SK-N-SH (cell line): ENCODE measurements at regions not wholly inside any gene's neighbourhood (a gene's known extent, or its start where the extent isn't known, plus 50 kb on each side); places are given as distances from the start of the nearest gene placed in this dataset.

Experiments
- CTCF ChIA-PET: fragments of 300-600, 350-600 bp; formaldehyde crosslinking; extraction: SDS; loops from one replicate; lab custom pipeline; 2021; lab: Yijun Ruan, JAX
- POLR2A ChIA-PET: fragments of 350-600 bp; sonication (Branson Sonifier 250); formaldehyde crosslinking; extraction: SDS; loops from one replicate; lab custom pipeline; 2020; ENCODE audit warnings: antibody characterized with exemption, inconsistent platforms; lab: Yijun Ruan, JAX
- DNase-seq: peaks from one replicate; pipeline ENCODE4 v3.0.0; 2012
- H2AFZ ChIP-seq: fragments of 200-600 bp; sonication (generic); 2 replicates; pipeline ENCODE4 v1.8.1; 2016; ENCODE audit warnings: antibody characterized with exemption, mild to moderate bottlenecking, low read depth
- H3F3A ChIP-seq: fragments of 200-600 bp; sonication (generic); replicated peaks from 2 replicates; pipeline ENCODE3; 2016; ENCODE audit warnings: antibody characterized with exemption, mild to moderate bottlenecking; ENCODE audit not compliant: insufficient read depth
- H3K27ac ChIP-seq, 2 experiments: fragments of 200-500 bp in 1 of 2; fragments of 200-600 bp in 1 of 2; sonication (Bioruptor generic) in 1 of 2; sonication (generic), shearing (Covaris generic) in 1 of 2; 2 replicates each; pipeline versions ENCODE4 v1.5.1 to v1.6.1; 2014 to 2016; ENCODE audit warnings: low read depth in 2 of 2, inconsistent platforms in 1 of 2, low read length in 1 of 2, mild to moderate bottlenecking in 1 of 2, mixed read lengths in 1 of 2
- H3K27me3 ChIP-seq: fragments of 200-600 bp; sonication (generic), shearing (Covaris generic); 2 replicates; pipeline ENCODE4 v1.6.1; 2016; ENCODE audit warnings: mixed run types; ENCODE audit not compliant: insufficient read depth
- H3K36me3 ChIP-seq, 2 experiments: fragments of 200-500 bp in 1 of 2; fragments of 200-600 bp in 1 of 2; sonication (Bioruptor generic) in 1 of 2; sonication (generic) in 1 of 2; replicated peaks in 1 of 2; 2 replicates each; pipeline versions ENCODE3 to v1.5.1; 2014 to 2016; ENCODE audit warnings: low read length in 1 of 2, mild to moderate bottlenecking in 1 of 2; ENCODE audit not compliant: insufficient read depth in 2 of 2, control insufficient read depth in 1 of 2
- H3K4me1 ChIP-seq, 2 experiments: fragments of 200-500 bp in 1 of 2; fragments of 200-600 bp in 1 of 2; sonication (Bioruptor generic) in 1 of 2; sonication (generic), shearing (Covaris generic) in 1 of 2; 2 replicates each; pipeline versions ENCODE4 v1.5.1 to v1.6.1; 2014 to 2016; ENCODE audit warnings: low read depth in 1 of 2, low read length in 1 of 2, mixed run types in 1 of 2; ENCODE audit not compliant: insufficient read depth in 2 of 2, control insufficient read depth in 1 of 2
- H3K4me2 ChIP-seq: fragments of 200-600 bp; sonication (generic), shearing (Covaris generic); 2 replicates; pipeline ENCODE4 v1.6.1; 2017; ENCODE audit warnings: mixed run types
- H3K4me3 ChIP-seq, 2 experiments: fragments of 200-500 bp in 1 of 2; fragments of 200-600 bp in 1 of 2; sonication (Bioruptor generic) in 1 of 2; sonication (generic), shearing (Covaris generic) in 1 of 2; 2 replicates each; pipeline versions ENCODE4 v1.5.1 to v1.8.1; 2014 to 2016; ENCODE audit warnings: low read depth in 2 of 2, inconsistent platforms in 1 of 2, low read length in 1 of 2, mild to moderate bottlenecking in 1 of 2, mixed read lengths in 1 of 2, moderate library complexity in 1 of 2
- H3K79me2 ChIP-seq: fragments of 200-600 bp; sonication (generic); 2 replicates; pipeline ENCODE4 v1.8.1; 2017; ENCODE audit warnings: mild to moderate bottlenecking; ENCODE audit not compliant: insufficient read depth
- H3K9ac ChIP-seq: fragments of 200-600 bp; sonication (generic); 2 replicates; pipeline ENCODE4 v1.6.1; 2017; ENCODE audit warnings: mixed run types
- H3K9me2 ChIP-seq: fragments of 200-600 bp; sonication (generic); 2 replicates; pipeline ENCODE4 v1.6.1; 2017; ENCODE audit warnings: mixed run types
- H3K9me3 ChIP-seq: fragments of 200-600 bp; sonication (generic); 2 replicates; pipeline ENCODE4 v1.6.1; 2017; ENCODE audit warnings: mixed run types, mild to moderate bottlenecking, moderate library complexity
- H4K20me1 ChIP-seq: fragments of 200-600 bp; sonication (generic); 2 replicates; pipeline ENCODE4 v1.6.1; 2017; ENCODE audit warnings: mild to moderate bottlenecking, mixed run types; ENCODE audit not compliant: insufficient read depth
- CHD2 ChIP-seq: fragments of 150-350 bp; IDR thresholded peaks from 2 replicates; pipeline ENCODE4 v1.6.1; 2018; ENCODE audit warnings: low read length; ENCODE audit not compliant: partially characterized antibody
- CTCF ChIP-seq: fragments of 200-600 bp; sonication (generic); IDR thresholded peaks from 2 replicates; pipeline ENCODE4 v1.6.1; 2017; ENCODE audit warnings: antibody characterized with exemption, mild to moderate bottlenecking, moderate library complexity
- EP300 ChIP-seq, 2 experiments: IDR thresholded peaks; 2 replicates each; pipeline versions ENCODE4 v1.4.0 to v1.6.1; 2012; ENCODE audit warnings: borderline replicate concordance in 1 of 2, low read depth in 1 of 2, low read length in 1 of 2
- EZH2phosphoT487 ChIP-seq: fragments of 200-600 bp; sonication (generic); IDR thresholded peaks from 2 replicates; pipeline ENCODE4 v1.6.1; 2017; ENCODE audit warnings: low read depth, mixed run types, mild to moderate bottlenecking, antibody characterized with exemption, moderate library complexity, borderline replicate concordance
- FOXJ3 ChIP-seq: sonication (generic); formaldehyde crosslinking; IDR thresholded peaks from 2 replicates; pipeline ENCODE4 v1.5.1; 2020; ENCODE audit warnings: mild to moderate bottlenecking, missing genetic modification reagents
- GATA2 ChIP-seq: sonication (generic); formaldehyde crosslinking; IDR thresholded peaks from 2 replicates; pipeline ENCODE4 v1.5.0; 2020; ENCODE audit warnings: mild to moderate bottlenecking, missing genetic modification reagents
- MAX ChIP-seq: IDR thresholded peaks from 2 replicates; pipeline ENCODE4 v1.4.0; 2012; ENCODE audit warnings: low read depth
- NFIC ChIP-seq: IDR thresholded peaks from 2 replicates; pipeline ENCODE4 v1.4.0; 2012; ENCODE audit warnings: borderline replicate concordance
- NRF1 ChIP-seq: IDR thresholded peaks from 2 replicates; pipeline ENCODE4 v1.6.1; 2012; ENCODE audit warnings: low read depth, mild to moderate bottlenecking, low read length
- PBX3 ChIP-seq: IDR thresholded peaks from 2 replicates; pipeline ENCODE4; 2012
- RAD21 ChIP-seq: IDR thresholded peaks from 2 replicates; pipeline ENCODE4 v1.6.1; 2012; ENCODE audit warnings: mild to moderate bottlenecking, low read length
- RFX5 ChIP-seq: IDR thresholded peaks from 2 replicates; pipeline ENCODE4 v1.6.1; 2012; ENCODE audit warnings: mild to moderate bottlenecking, improper control_type of control experiment, low read length
- SIN3A ChIP-seq: IDR thresholded peaks from 2 replicates; pipeline ENCODE4 v1.6.1; 2012; ENCODE audit warnings: low read depth, mild to moderate bottlenecking, low read length, moderate library complexity, borderline replicate concordance
- YY1 ChIP-seq: IDR thresholded peaks from 2 replicates; pipeline ENCODE4 v1.4.0; 2012; ENCODE audit warnings: low read depth, mild to moderate bottlenecking
- ZBTB33 ChIP-seq: IDR thresholded peaks from 2 replicates; pipeline ENCODE4 v1.4.0; 2012; ENCODE audit warnings: low read depth, borderline replicate concordance
- WGBS: methylation state at CpG from one replicate; pipeline ENCODE4 v1.1.6; 2017; ENCODE audit warnings: low lambda C conversion rate; 5-methylcytosine and 5-hydroxymethylcytosine counted together

- Histone ChIP-seq H3K9ac (no peak overlapping the region), H4K20me1 (no peaks in the 10 kb centered on the region), H3F3A (no peaks in the 10 kb centered on the region), H3K9me2 (no peaks in the 10 kb centered on the region), H3K27me3 (no peaks in the 10 kb centered on the region; the same call in 1 of the 2 replicates), H2AFZ (no peak overlapping the region), H3K9me3 (no peaks in the 10 kb centered on the region), H3K27ac (no peak overlapping the region), H3K4me3 (no peak overlapping the region), H3K4me1 (no peaks in the 10 kb centered on the region), H3K4me2 (no peak overlapping the region), H3K36me3 (no peaks in the 10 kb centered on the region), H3K79me2 (no peaks in the 10 kb centered on the region; the same call in 1 of the 2 replicates)
- ChIA-PET POLR2A (interaction anchor here (0.6 kb wide), 1 partner anchor 35 kb away, joined by 5 read pairs; no protein-coding TSS in a partner anchor), CTCF (interaction anchor here (1.0 to 2.4 kb wide), 2 partner anchors 16 to 45 kb away, joined by 3 to 9 read pairs; no protein-coding TSS in a partner anchor)
- WGBS, result 26% methylated on average over 3 of the region's 3 CpGs
- DNase-seq, result no peak
- TF ChIP-seq GATA2 (no peak), MAX (no peak), CHD2 (no peak), PBX3 (no peak), YY1 (no peak), ZBTB33 (no peak), RAD21 (no peak), CTCF (no peak), NRF1 (no peak), FOXJ3 (CRISPR knock-in tag) (no peak), SIN3A (no peak), RFX5 (no peak), EZH2phosphoT487 (no peak), NFIC (no peak), EP300 (IDR thresholded peaks at IDR 0.05; ENCODE audit: borderline replicate concordance in 1 of 2, low read depth in 1 of 2, low read length in 1 of 2) (no peak)
Observed at GRCh38 chr22:22833059-22833458, 54.6 kb upstream of the IGLL5 start.
